Natural killer cell treated with Interleukin-12 subunit alpha and Interleukin-12 subunit beta and Interleukin-15 and Interleukin-18, amount 100 ng/mL, for 72 hours (primary cell): ENCODE measurements at regions not wholly inside any gene's neighbourhood (a gene's known extent, or its start where the extent isn't known, plus 50 kb on each side); places are given as distances from the start of the nearest gene placed in this dataset.

ENCODE experiments used
- ATAC-seq, 2 donors: fragments of 150-1000 bp; cut with Tn5 transposase in 1 of 2; sonication (Bioruptor Pico), chemical (Tn5 transposase) in 1 of 2; 2 replicates each; pipeline ENCODE4 v1.10.0; 2021
- DNase-seq: peaks from one replicate; pipeline ENCODE4 v3.0.0; 2022; ENCODE audit warnings: low spot score
- H3K27ac Mint-ChIP-seq, 2 donors: 1 replicate in 1 of 2; 2 replicates in 1 of 2; pipeline ENCODE4 v1.8.0; 2022; ENCODE audit warnings: mixed read lengths in 2 of 2, mild to moderate bottlenecking in 1 of 2, moderate library complexity in 1 of 2
- H3K27me3 Mint-ChIP-seq, 2 donors: 1 replicate in 1 of 2; 2 replicates in 1 of 2; pipeline ENCODE4 v1.8.0; 2022; ENCODE audit warnings: mixed read lengths in 2 of 2
- H3K36me3 Mint-ChIP-seq: one replicate; pipeline ENCODE4 v1.8.0; 2022; ENCODE audit warnings: mixed read lengths
- H3K4me1 Mint-ChIP-seq, 2 donors: 1 replicate in 1 of 2; 2 replicates in 1 of 2; pipeline ENCODE4 v1.8.0; 2022; ENCODE audit warnings: low read depth in 2 of 2, mixed read lengths in 2 of 2, mild to moderate bottlenecking in 1 of 2
- H3K4me3 Mint-ChIP-seq: one replicate; pipeline ENCODE4 v1.8.0; 2022; ENCODE audit warnings: mixed read lengths
- H3K9me3 Mint-ChIP-seq: 2 replicates; pipeline ENCODE4 v1.8.0; 2022; ENCODE audit warnings: mixed read lengths

GRCh38 chr5:26660116-26660515, 378.3 kb downstream of the CDH9 start:
- Mint-ChIP-seq H3K27me3 (no peaks in the 10 kb centered on the region), H3K4me1 (no peaks in the 10 kb centered on the region), H3K27ac (no peak overlapping the region), H3K36me3 (no peaks in the 10 kb centered on the region), H3K4me3 (no peak overlapping the region), H3K9me3 (peaks cover 22% of the 10 kb centered on the region)
- DNase-seq (no peak), ATAC-seq (no peak)

GRCh38 chr5:26649000-26649399, 389.4 kb downstream of the CDH9 start:
- Mint-ChIP-seq H3K27me3 (no peaks in the 10 kb centered on the region), H3K27ac (no peak overlapping the region), H3K4me3 (no peak overlapping the region), H3K4me1 (no peaks in the 10 kb centered on the region), H3K36me3 (peaks cover 8% of the 10 kb centered on the region), H3K9me3 (peaks cover 20% of the 10 kb centered on the region)
- no peak for ATAC-seq
- DNase-seq, result no peak

- H3K4me1 Mint-ChIP-seq, result no peaks in the 10 kb centered on the region
- peaks cover 12% of the 10 kb centered on the region for H3K36me3 Mint-ChIP-seq
- ATAC-seq (no peak), DNase-seq (no peak)
- peaks cover 22% of the 10 kb centered on the region for H3K9me3 Mint-ChIP-seq
- no peak overlapping the region for H3K27ac Mint-ChIP-seq
- no peaks in the 10 kb centered on the region for H3K27me3 Mint-ChIP-seq
- H3K4me3 Mint-ChIP-seq, result no peak overlapping the region
Observed at GRCh38 chr5:26647781-26648180, 390.6 kb downstream of the CDH9 start.

GRCh38 chr5:26645659-26646058, 392.7 kb downstream of the CDH9 start:
- Mint-ChIP-seq H3K27ac (no peak overlapping the region), H3K9me3 (peaks cover 24% of the 10 kb centered on the region), H3K36me3 (peaks cover 19% of the 10 kb centered on the region), H3K27me3 (no peaks in the 10 kb centered on the region), H3K4me1 (no peaks in the 10 kb centered on the region), H3K4me3 (no peak overlapping the region)
- DNase-seq, result no peak
- no peak for ATAC-seq

- peaks cover 29% of the 10 kb centered on the region for H3K36me3 Mint-ChIP-seq
- no peaks in the 10 kb centered on the region for H3K27me3 Mint-ChIP-seq
- H3K27ac Mint-ChIP-seq, result no peak overlapping the region
- no peak for ATAC-seq
- no peak overlapping the region for H3K4me3 Mint-ChIP-seq
- DNase-seq, result no peak
- peaks cover 31% of the 10 kb centered on the region for H3K9me3 Mint-ChIP-seq
- no peaks in the 10 kb centered on the region for H3K4me1 Mint-ChIP-seq
Observed at GRCh38 chr5:26641492-26641891, 396.9 kb downstream of the CDH9 start.

- H3K4me3 Mint-ChIP-seq, result no peak overlapping the region
- H3K36me3 Mint-ChIP-seq, result no peaks in the 10 kb centered on the region
- H3K27ac Mint-ChIP-seq, result no peak overlapping the region
- H3K27me3 Mint-ChIP-seq, result no peaks in the 10 kb centered on the region
- DNase-seq (no peak), ATAC-seq (no peak)
- H3K4me1 Mint-ChIP-seq, result no peaks in the 10 kb centered on the region
- peaks cover 8% of the 10 kb centered on the region for H3K9me3 Mint-ChIP-seq
Observed at GRCh38 chr5:26625099-26625498, 413.3 kb downstream of the CDH9 start.

- Mint-ChIP-seq H3K4me3 (no peak overlapping the region), H3K27ac (no peak overlapping the region), H3K9me3 (peaks cover 8% of the 10 kb centered on the region), H3K27me3 (no peaks in the 10 kb centered on the region), H3K4me1 (no peaks in the 10 kb centered on the region), H3K36me3 (no peaks in the 10 kb centered on the region)
- ATAC-seq, result no peak
- no peak for DNase-seq
Observed at GRCh38 chr5:26622947-26623346, 415.4 kb downstream of the CDH9 start.

- H3K4me1 Mint-ChIP-seq, result no peaks in the 10 kb centered on the region
- H3K27ac Mint-ChIP-seq, result no peak overlapping the region
- ATAC-seq (no peak), DNase-seq (no peak)
- peaks cover 12% of the 10 kb centered on the region for H3K9me3 Mint-ChIP-seq
- H3K4me3 Mint-ChIP-seq, result no peak overlapping the region
- H3K36me3 Mint-ChIP-seq, result peaks cover 6% of the 10 kb centered on the region
- no peaks in the 10 kb centered on the region for H3K27me3 Mint-ChIP-seq
Observed at GRCh38 chr5:26610577-26610976, 427.8 kb downstream of the CDH9 start.

GRCh38 chr5:26601563-26601962, 436.8 kb downstream of the CDH9 start:
- no peaks in the 10 kb centered on the region for H3K4me1 Mint-ChIP-seq
- H3K4me3 Mint-ChIP-seq, result no peak overlapping the region
- DNase-seq, result no peak
- no peak for ATAC-seq
- no peaks in the 10 kb centered on the region for H3K27me3 Mint-ChIP-seq
- no peak overlapping the region for H3K27ac Mint-ChIP-seq
- peaks cover 26% of the 10 kb centered on the region for H3K9me3 Mint-ChIP-seq
- peaks cover 6% of the 10 kb centered on the region for H3K36me3 Mint-ChIP-seq

- Mint-ChIP-seq H3K9me3 (peaks cover 15% of the 10 kb centered on the region), H3K36me3 (no peaks in the 10 kb centered on the region), H3K4me1 (no peaks in the 10 kb centered on the region), H3K27me3 (no peaks in the 10 kb centered on the region), H3K4me3 (no peak overlapping the region), H3K27ac (no peak overlapping the region)
- ATAC-seq, result no peak
- DNase-seq, result no peak
Observed at GRCh38 chr5:26582350-26583045, 455.9 kb downstream of the CDH9 start.

- no peaks in the 10 kb centered on the region for H3K4me1 Mint-ChIP-seq
- no peak overlapping the region for H3K4me3 Mint-ChIP-seq
- H3K27ac Mint-ChIP-seq, result no peak overlapping the region
- peaks cover 6% of the 10 kb centered on the region for H3K9me3 Mint-ChIP-seq
- DNase-seq, result no peak
- no peaks in the 10 kb centered on the region for H3K36me3 Mint-ChIP-seq
- no peaks in the 10 kb centered on the region for H3K27me3 Mint-ChIP-seq
- no peak for ATAC-seq
Observed at GRCh38 chr5:26579712-26580111, 458.7 kb downstream of the CDH9 start.

GRCh38 chr5:26578002-26578401, 460.4 kb downstream of the CDH9 start:
- Mint-ChIP-seq H3K4me3 (no peak overlapping the region), H3K27me3 (no peaks in the 10 kb centered on the region), H3K36me3 (no peaks in the 10 kb centered on the region), H3K27ac (no peak overlapping the region), H3K9me3 (peaks cover 6% of the 10 kb centered on the region), H3K4me1 (no peaks in the 10 kb centered on the region)
- ATAC-seq (no peak), DNase-seq (no peak)

- Mint-ChIP-seq H3K4me3 (no peak overlapping the region), H3K4me1 (no peaks in the 10 kb centered on the region), H3K36me3 (peaks cover 12% of the 10 kb centered on the region), H3K9me3 (peaks cover 9% of the 10 kb centered on the region), H3K27me3 (no peaks in the 10 kb centered on the region), H3K27ac (no peak overlapping the region)
- ATAC-seq, result no peak
- DNase-seq, result no peak
Observed at GRCh38 chr5:26572480-26572879, 465.9 kb downstream of the CDH9 start.

GRCh38 chr5:26569929-26570258, 468.5 kb downstream of the CDH9 start:
- H3K36me3 Mint-ChIP-seq, result peaks cover 12% of the 10 kb centered on the region

GRCh38 chr5:26569241-26569928, 469.0 kb downstream of the CDH9 start:
- Mint-ChIP-seq H3K36me3 (peaks cover 12% of the 10 kb centered on the region), H3K27me3 (no peaks in the 10 kb centered on the region), H3K9me3 (peaks cover 18% of the 10 kb centered on the region), H3K27ac (no peak overlapping the region), H3K4me3 (no peak overlapping the region), H3K4me1 (no peaks in the 10 kb centered on the region)
- ATAC-seq, result peak in 1 of 2 donors; percentile 41
- no peak for DNase-seq

More at GRCh38 chr5:26569929-26570258, 468.5 kb downstream of the CDH9 start:
- no peaks in the 10 kb centered on the region for H3K4me1 Mint-ChIP-seq
- no peak overlapping the region for H3K4me3 Mint-ChIP-seq
- DNase-seq, result no peak
- no peaks in the 10 kb centered on the region for H3K27me3 Mint-ChIP-seq
- no peak overlapping the region for H3K27ac Mint-ChIP-seq
- H3K9me3 Mint-ChIP-seq, result peaks cover 18% of the 10 kb centered on the region
- no peak for ATAC-seq
